HG03565 (cell line): ENCODE measurements at regions not wholly inside any gene's neighbourhood (a gene's known extent, or its start where the extent isn't known, plus 50 kb on each side); places are given as distances from the start of the nearest gene placed in this dataset.

Experiments
- ATAC-seq: cut with Tn5 transposase; IDR thresholded peaks from one replicate; pipeline ENCODE4 v1.9.1; 2021; ENCODE audit warnings: mild to moderate bottlenecking, moderate library complexity; ENCODE audit not compliant: unreplicated experiment

DNA sequence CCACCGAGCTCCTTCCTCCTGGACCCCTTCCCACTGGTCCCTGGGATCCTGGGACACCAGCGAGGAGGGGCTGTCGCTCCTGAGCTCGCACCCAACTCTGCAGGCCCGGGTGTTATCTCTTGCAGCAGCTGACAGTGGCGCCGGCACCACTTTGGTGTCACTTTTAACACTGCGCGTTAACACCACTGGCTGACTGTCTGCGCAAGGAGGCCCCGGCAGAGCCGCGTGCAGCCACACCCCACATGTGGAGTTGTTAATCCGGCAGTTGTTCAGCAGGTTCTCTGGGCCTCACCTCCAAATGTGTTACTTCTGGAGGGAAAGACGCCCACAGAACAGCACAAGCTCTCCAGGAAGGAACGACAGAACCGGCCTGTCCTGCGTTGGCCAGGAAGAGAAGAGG, 155.0 kb upstream of the GLI2 start:
- ATAC-seq: no peak

DNA sequence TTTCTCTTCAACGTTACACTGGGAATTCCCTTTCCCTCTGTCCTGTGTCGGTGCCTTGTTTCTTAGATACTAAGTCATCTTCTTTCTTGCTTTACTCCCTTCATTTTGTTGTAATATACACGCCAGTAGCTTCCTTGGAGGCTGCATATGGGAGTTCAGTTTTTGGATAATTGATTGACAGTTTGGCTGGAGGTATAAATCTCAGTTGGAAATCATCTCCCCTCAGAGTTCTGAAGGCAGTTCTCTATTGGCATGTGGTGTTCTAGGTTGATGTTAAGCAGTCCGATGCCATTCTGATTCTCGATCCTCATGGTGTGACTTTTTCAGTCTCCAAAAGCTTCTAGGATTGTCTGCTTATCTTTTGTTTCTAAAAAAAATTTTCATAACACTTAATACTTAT, 152.5 kb upstream of the GLI2 start:
- no peak for ATAC-seq

DNA sequence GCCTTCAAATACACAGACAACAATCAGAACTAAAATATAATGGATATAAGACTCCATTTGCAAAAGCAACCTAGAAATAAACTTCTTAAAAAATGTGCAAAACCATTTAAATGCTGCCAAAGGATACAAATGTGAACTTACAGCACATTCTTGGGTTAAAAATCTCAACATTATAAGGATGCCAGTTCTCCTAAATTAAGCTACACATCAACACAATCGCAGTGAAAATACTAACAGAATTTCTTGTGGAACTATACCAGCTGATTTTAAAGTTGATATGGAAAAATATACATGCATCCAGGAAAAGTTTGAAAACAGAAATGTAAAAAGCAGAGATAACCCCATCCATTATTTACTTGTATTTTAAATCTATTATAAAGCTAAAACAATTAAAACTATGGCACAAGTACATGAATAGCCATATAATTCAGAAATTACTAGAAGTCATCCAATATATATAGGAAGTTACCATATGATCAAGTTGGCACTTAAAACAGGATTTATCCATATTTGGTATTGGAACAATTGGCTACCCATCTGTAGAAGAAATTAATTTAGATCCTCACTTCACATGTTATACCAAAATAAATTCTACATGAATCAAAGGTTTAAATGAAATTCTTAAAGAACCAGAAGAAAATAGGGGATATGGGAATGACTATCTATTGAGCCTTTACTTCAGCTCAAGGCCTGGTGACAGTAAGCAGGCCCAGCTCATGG, 151.7 kb upstream of the GLI2 start:
- no peak for ATAC-seq

DNA sequence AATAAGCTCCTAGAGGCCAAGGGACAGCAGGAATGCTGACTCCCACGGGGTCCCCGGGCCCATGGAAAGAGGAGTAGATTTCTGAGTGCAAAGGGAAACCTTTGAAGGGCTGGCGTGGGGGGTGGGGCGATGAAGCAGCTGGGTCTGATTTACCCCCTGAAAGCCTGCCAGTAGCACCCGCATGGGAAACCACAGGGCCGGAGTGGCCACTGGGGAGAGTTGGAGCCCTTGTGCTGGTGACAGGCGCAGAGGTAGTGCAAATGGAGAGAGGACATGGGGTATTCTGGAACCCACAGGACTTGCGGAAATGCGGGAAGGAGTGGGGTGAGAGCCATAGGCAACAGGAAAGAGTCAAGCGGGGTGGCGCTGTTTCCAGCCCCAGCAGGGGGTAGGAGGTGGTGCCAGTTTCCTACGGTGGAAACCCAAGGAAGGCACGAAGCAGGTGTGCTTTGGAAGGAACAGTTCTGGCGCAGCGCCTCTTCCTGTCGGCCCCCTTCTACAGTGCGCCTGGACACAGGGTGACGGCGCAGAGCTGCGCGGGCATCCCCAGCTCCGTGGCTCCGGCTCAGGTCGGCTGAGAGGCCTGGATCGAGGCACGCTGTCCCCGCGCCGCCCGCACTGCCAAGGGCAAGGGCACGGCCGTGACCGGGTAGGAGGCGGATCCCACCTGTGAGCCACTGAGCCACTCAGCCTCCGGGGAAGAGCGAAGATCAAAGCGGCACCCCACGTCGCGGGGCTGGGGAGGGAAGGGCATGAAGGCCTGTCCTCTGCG, 149.0 kb upstream of the GLI2 start:
- ATAC-seq: no peak

DNA sequence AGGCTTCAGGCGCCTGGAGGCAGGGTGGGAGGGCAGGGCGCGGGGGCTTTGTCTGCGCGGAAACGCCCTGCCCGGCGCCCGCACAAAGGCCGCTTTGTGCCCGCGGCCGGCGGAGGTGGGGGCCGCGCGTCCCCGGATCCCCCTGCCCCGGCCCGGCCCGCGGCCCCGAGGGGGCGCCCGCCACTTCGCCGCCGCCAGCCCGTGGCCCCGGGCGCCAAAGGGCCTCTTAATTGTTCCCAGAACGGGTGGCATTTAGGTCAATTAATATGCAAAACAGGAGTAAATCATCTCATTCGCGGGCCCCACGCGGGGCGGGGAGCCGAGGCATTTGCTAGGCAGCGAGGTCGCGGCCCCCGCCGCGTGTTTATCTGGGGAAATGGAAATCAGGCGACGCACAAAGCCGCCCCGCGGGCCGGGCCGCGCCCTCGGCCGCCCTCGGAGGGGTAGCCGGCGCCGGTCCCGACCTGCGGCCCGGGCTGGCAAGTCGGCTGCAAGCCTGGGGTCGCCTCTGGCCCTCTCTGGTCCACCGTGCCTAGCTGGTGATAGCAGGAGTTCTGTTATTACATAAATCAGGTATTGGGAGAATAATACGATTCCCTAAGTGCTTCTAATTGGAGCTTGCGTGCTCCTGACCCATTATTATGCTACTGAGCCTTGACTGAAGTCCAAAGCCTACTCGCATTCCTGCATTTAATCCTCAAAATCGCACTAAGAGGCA, 148.2 kb upstream of the GLI2 start:
- ATAC-seq: no peak

DNA sequence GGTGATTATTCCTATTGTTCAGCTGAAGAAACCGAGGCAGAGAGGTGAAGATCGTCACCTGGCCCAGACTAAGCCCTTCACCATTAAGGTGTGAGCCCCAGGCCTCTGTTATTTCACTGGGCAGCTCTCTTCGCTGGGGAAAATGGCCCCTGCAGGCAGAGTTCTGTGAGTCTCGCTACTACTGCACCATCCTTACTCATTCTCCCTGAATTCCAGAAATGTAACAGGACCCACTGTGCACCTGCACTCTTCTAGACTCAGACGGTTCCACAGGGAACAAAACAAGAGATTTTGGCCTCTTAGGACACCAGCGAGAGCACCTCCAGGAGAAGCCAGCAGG, 147.7 kb upstream of the GLI2 start:
- no peak for ATAC-seq

DNA sequence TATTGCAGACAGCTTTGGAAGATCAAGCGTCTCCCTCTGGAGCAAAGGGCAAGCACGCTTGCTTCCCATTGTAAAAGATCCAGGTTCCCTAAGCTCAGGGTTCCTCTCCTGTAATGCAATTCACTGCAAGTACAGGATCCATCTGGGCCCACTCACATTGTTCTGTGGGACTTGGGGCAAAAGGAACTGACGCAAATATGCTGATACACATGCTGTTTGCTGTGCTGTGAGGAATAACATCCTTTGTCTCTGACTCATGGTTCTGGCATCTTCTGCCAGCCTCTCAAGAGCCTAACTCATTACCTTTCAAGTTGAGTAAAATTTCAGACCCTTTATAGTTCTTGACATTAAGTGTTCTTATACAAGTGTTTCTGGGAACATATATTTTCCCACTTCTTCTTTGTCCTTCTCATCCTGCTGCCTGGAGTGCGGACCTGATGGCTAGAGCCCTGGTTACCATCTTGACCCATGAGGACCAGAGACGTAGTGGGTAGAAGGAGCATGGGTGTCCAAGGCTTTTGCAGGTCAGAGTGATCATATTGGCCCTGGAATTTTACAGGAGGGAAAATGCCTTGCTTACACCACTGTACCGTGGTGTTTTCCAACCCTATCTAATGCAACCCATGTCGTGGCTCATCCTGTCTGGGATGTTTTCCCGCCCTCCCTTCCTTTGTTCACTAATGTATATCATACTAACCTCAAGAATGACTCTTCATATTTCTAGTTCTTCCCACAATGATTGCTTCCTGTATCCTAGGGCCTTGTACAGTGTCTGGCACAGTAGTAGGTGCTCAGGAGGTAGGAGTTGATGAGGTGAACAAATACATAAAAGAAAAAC, 145.7 kb upstream of the GLI2 start:
- no peak for ATAC-seq

DNA sequence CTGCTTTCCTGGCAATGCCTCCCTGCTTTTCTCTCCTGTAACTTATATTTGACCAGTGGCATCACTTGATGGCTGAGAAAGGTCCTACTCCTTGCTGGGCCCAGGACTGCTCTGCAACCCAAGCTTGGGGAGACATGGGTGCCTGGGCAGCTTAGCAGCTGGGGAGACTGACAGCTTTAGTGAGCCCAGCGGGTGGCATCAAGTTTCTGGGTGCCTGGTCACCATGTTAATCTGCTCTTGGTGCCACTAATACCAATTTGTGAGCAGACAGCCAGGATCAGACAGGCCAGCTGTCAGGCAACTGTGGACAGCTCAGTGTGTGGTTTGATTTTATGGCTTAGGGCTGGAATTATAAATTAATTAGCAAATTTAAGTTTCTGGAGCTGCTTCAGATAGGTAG, 144.8 kb upstream of the GLI2 start:
- ATAC-seq: no peak

DNA sequence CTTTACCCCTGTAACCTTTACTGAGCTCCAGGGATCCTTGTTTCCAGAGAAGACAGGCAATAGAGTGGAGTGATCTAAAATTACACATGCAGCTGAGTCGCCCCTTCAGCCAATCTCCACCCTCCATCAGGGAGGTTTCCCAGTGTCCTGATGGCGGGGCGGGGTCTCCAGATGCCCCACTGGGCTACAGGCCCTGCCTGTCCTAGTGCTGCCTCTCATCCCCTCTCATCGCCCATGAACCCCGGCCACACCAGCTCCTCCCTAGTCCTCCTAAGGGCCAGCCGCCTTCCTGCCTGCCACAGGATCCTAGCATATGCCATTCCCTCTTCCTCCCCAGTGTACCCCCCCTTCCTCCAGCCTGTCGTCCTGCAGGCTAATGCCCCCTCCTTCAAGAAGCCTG, 144.1 kb upstream of the GLI2 start:
- no peak for ATAC-seq

DNA sequence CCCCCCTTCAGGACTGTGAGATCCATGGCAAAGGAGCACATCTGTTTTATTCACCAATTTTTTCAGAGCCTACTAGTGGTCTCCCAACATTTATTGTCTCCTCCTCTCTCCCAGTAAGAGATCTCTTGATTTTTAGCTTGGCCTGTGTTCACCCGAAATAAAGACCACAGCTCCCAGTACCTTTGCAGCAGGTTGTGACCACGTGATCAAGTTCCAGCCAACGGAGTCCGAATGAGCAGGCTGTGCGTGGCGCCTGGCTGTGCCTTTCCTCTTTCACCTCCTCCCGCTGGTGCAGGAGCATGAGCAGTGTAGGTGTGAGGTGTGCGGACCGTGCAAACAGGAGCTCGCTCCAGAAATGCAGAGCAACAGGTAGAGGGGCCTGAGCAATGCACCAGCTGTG, 143.6 kb upstream of the GLI2 start:
- no peak for ATAC-seq

DNA sequence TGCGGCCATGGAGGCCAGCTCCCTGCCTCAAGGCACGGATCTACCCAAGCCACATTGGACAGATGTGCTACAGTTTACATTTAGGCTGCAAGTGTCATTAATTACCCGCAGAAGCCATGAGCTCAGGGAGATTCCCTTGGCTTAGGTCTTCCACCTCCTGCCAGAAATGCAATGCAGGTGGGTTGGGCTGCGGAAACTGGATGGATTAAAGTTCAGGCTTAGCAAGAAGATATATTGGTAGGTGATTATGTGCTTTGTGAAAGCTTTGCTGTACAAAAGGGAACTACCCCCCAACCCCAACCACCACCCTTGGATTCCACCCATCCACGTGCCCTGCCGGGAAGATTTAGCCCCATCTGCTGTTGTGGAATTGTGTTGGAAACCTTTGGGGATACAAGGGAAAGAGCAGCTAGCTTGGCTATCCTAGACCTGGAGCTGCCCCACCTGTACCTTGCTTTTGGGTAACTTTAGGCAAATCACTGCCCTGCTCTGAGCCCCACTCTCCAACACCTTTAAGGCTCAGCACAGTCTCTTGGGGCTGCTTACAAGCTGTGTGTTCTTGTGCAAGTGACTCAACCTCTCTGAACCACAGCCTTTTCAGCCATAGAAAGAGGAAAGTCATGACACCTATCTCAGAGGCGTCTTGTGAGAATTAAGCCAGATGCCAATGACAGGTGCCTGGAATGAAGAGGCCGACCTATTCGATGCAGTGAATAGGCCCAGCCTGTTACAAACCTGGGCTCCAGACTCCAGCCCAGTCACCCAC, 141.6 kb upstream of the GLI2 start:
- ATAC-seq: no peak

DNA sequence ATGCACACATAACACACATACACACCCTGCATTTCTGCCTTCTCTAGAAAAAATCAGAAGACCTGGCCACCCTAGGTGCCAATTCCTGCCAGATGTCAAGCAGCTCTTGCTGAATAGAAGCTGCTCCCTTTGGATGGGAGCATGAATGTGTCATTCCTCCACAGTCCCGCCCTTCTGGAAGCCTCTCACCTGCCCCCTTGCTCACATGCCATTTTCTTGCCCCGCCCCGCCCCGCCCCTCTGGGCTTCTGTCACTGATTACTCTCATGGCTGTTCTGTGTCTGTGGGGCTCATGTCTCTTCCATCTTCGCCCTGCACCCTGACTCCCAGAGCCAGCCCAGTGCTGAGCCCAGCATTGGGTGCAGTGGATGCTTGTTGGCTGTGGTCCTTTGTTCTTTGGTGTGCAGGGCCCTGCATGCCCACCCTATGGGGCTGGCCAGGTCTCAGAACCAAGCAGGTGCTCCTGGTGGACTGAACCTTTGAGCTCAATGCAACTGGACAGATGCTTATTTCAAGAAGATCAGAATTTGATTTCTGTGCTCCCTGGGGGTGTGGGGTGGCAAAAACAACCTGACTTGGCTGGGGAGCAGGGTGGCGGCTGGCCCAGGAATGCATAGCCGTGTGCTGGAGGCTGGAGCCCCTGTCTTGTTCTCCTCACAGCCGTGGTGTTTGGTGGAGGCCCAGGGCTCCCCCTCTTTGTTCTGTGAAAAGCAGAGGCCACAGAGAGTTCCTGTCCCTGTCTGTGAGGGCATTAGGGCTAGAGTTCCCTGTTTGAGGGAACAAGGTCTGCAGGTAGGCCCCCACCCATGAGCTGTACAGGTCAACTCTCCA, 140.6 kb upstream of the GLI2 start:
- ATAC-seq: no peak

DNA sequence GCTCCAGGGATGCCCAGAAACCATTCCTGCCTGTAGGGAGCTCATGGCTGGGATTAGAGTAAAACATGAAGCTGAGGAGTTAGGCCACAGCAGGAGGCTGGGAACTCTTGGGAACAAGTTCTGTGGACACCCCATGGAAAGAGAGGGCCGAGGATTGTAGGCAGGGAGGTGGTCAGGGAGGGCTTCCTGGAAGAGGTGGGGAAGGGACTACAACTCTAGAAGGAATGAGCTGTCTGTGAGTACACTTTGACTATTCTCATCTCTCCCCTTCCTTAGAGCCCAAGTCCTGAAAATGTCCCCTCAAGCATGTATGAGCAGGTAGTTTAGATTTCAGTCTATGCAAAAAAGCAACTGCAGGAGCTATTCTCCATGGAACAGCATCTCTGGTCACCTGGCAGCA, 139.9 kb upstream of the GLI2 start:
- ATAC-seq: no peak

DNA sequence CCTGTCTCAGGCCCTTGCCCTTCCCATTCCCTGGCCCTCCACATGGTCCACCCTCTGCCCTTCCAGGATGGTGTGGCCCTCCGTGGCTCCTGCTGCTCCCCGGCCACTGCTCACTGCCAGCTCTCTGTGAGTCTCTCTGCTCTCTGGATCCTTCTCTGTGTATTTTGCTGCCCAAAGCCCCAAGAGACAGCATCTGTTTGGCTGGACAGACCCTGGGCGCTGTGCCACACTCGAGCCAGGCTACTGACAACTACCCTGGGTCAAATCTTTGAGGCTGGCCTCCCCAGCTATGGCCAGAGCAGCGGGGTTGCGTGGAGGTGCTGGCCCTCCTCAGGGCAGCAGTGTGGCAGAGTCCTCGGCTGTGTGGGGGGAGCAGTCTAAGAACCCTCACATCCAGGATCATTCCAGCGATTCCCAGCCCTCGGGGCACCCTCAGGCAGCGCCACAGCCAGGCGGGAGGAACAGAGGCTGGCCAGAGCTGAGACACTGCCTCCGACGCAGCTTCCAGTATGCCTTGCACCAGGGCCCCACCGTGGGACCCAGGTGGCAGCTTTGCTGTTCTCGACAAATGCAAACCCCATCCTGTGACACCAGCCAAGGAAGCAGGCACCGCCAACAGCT, 139.4 kb upstream of the GLI2 start:
- no peak for ATAC-seq

DNA sequence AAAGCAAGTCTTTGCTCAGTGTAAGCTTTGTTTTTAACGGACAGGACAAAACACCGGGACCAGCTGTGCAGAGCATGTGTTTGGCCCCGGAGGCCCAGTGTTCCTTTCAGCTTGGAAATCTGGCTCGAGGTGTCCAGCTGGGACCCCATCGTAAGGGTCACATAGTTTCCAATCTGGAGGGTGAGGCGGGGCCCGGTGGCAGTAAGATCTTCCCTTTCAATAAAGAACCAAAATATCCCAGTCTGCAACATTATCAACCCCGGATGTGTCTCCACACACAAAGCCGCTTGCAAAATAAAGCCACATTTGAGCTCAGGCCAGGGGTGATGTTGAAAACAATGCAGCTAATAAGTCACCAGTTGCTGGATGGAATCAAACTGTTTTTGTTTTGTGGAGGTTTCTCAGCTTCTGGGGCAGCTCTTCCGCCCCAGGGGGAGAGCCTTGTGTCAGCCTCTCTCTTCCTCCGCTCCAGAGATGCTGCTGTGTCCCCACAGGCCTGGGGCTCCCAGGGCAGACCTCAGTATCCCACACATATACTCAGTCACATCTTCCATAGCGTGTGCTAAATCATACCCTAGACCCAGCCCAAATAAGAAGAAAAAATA, 138.6 kb upstream of the GLI2 start:
- ATAC-seq: no peak

DNA sequence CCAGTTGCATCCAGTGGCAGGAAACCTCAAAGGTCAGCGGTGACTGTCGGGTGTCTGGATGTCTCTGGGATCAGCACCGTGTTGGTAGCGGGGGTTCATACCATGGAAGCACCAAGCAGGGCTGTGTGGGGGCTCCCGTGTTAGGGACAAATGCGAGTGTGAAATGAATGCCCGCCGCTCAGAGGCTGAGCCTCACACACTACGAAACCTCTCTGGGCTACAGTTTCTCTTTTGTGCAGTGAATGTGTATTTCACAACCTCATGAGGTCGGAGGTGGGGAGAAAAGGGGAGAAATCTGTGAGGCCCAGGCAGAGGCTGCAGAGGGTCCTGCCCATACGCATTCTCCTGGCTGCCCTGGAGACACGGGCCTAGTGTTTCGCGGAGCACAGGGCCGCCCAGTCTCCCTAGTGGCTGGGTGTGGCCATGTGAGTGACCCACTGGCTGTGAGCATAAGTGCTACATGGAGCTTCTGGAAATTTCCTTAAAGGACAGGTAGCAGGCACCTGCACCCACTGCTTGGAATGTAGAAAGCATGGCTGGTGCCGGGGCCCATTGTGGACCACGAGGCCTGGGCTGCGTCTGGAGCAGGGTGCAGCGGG, 138.0 kb upstream of the GLI2 start:
- ATAC-seq: no peak

DNA sequence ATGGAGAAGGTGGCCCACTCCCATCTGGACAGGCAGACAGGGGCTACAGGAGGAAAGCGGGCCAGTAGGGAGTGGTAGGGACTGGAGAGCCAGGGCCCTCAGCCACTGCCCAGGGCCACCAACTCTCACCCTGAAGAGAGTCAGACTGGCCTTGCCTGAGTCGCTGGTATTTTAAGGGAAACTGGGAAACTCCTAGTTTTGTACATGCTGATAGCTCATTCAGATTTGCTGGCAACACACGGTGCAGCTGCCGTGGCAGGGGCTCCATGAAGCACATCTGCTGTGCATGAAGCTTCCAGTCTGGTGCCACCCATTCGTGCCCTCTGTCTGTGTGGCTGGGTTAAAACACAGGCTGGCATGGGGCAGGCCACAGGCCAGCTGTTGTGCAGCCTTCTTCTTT, 137.3 kb upstream of the GLI2 start:
- ATAC-seq: no peak

DNA sequence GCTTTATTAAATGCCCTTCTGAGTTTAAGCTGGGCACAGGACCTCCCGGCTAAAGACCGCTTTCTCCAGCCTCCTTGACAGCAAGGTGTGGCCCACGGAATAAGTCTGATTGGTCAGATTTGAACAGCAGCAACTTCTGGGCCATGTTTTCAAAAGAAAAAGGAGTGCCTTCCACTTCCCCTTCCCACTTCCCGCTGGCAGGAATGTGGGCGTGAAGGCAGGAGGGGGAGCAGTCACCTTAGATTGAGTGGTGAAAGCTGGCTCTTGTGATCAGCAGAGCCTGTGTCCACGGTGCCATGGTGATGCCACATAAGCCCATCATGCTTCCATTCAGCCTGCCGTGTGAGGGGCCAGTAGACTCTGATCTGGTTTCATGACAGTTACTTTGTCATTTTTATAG, 136.6 kb upstream of the GLI2 start:
- ATAC-seq: no peak
